ENCODE measurements at regions not wholly inside any gene's neighbourhood (a gene's known extent, or its start where the extent isn't known, plus 50 kb on each side); places are given as distances from the start of the nearest gene placed in this dataset.

DNA sequence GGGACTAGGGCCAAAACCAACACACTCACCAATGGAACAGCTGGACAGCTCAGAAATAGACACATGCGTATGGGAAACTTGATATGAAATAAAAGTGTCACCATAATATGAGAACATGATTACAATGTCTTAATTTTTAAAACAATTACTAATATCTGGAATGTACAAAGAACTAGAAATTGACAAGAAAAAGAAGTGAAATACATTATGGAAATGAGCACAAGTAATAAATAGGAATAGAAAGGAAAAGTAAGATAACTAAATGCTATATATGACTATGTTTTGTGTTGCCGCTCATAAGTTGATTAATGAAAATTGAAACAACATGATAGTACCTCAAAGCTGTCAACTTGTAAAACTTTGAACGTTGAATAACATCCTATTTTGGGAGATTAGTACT lies 801.1 kb downstream of the SLITRK5 start:
- TF ChIP-seq, protein P1, sequence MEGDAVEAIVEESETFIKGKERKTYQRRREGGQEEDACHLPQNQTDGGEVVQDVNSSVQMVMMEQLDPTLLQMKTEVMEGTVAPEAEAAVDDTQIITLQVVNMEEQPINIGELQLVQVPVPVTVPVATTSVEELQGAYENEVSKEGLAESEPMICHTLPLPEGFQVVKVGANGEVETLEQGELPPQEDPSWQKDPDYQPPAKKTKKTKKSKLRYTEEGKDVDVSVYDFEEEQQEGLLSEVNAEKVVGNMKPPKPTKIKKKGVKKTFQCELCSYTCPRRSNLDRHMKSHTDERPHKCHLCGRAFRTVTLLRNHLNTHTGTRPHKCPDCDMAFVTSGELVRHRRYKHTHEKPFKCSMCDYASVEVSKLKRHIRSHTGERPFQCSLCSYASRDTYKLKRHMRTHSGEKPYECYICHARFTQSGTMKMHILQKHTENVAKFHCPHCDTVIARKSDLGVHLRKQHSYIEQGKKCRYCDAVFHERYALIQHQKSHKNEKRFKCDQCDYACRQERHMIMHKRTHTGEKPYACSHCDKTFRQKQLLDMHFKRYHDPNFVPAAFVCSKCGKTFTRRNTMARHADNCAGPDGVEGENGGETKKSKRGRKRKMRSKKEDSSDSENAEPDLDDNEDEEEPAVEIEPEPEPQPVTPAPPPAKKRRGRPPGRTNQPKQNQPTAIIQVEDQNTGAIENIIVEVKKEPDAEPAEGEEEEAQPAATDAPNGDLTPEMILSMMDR (IDR thresholded peaks at IDR 0.05; ENCODE audit: low read depth, low read length, poor library complexity, severe bottlenecking): no peak
- TF ChIP-seq EZH2phosphoT487 (IDR thresholded peaks at IDR 0.05; ENCODE audit: borderline replicate concordance, low read length): no peak
